ENCODE measurements at regions not wholly inside any gene's neighbourhood (a gene's known extent, or its start where the extent isn't known, plus 50 kb on each side); places are given as distances from the start of the nearest gene placed in this dataset.

GRCh38 chr15:80343554-80343992 is 60.6 kb upstream of the ARNT2 start:
- TF ChIP-seq, protein P1, sequence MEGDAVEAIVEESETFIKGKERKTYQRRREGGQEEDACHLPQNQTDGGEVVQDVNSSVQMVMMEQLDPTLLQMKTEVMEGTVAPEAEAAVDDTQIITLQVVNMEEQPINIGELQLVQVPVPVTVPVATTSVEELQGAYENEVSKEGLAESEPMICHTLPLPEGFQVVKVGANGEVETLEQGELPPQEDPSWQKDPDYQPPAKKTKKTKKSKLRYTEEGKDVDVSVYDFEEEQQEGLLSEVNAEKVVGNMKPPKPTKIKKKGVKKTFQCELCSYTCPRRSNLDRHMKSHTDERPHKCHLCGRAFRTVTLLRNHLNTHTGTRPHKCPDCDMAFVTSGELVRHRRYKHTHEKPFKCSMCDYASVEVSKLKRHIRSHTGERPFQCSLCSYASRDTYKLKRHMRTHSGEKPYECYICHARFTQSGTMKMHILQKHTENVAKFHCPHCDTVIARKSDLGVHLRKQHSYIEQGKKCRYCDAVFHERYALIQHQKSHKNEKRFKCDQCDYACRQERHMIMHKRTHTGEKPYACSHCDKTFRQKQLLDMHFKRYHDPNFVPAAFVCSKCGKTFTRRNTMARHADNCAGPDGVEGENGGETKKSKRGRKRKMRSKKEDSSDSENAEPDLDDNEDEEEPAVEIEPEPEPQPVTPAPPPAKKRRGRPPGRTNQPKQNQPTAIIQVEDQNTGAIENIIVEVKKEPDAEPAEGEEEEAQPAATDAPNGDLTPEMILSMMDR (IDR thresholded peaks at IDR 0.05) = no peak
- no peak for TF ChIP-seq POLR2A (IDR thresholded peaks at IDR 0.05)
